AG20443 (cell line): ENCODE measurements at regions not wholly inside any gene's neighbourhood (a gene's known extent, or its start where the extent isn't known, plus 50 kb on each side); places are given as distances from the start of the nearest gene placed in this dataset.

ENCODE experiments used
- DNase-seq: peaks from one replicate; pipeline ENCODE4 v3.0.0; 2012; ENCODE audit warnings: low spot score, mixed read lengths

DNA sequence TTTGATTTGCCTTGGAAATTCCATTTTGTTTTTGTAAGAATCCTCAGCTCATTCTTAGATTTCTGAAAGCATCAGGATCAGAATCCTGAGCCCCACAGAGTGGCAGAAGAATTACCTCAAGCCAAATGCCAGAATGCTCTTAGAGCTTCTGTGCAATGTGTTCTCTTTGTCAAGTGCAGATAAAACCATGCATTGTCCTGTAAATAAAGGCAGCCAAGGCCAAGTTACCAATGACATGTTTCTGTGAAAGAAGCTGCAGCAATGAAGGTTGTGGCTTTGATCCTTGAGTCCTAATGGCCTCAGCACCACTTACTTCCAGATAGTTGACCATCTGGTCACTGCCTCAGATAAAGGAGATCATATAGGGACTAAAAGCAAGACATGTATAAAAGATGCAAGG, 343.3 kb upstream of the AKR1E2 start:
- DNase-seq: no peak

DNA sequence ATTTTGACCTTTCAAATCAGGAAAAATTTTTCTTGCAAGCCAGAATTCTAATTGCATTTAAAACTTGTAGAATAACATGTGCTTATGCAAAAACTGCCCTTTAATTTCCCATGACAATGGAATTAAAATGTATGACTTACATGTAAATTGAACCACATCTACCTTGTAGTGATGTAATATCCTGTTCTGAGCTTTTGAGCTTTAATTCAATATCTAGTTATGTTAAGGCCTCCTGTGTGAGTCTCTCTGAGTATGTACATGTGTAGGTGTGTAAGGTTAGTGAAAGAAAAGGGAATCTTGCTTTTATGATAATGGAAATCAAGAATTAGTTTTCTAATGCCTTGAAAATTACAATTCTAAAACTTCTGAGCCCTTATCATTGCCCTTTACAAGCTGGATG, 344.8 kb upstream of the AKR1E2 start:
- no peak for DNase-seq

DNA sequence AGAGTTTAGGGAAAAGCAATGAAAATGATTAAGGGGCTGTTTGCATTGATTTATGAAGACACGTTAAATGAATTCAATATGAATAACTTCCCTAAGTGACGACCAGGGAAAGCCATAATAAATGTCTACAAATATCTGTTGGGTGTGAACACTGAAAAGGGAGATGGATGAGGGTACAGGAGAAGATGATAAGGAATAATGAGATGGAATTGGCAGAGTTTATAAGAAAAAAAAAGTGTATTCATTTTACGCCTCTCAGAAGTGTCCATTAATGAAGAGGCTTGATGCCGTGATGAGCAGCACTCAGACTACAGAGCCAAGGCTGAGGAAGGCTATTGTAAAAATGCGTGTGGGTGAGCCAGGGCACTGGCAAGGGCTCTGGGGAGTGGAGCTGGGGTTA, 346.7 kb upstream of the AKR1E2 start:
- no peak for DNase-seq

DNA sequence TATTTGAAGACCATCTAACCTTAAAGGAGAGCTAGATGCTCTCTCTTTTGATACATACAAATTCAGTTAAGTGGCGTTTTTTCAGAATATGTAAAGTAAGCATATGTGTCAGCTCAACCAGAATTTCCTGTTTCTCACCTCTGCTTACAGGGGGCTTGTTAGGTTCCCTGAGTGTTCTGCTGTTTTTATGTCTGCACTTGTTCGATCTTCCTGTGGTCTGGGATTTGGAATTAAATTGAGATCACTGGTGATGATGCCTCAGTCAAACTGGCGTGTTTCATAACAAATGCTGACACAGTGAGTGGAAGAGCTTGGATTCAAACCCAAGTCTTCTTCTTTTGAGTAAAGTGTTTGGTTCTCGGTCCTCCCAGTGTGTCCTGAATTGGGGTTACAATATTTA, 348.3 kb upstream of the AKR1E2 start:
- DNase-seq: no peak

DNA sequence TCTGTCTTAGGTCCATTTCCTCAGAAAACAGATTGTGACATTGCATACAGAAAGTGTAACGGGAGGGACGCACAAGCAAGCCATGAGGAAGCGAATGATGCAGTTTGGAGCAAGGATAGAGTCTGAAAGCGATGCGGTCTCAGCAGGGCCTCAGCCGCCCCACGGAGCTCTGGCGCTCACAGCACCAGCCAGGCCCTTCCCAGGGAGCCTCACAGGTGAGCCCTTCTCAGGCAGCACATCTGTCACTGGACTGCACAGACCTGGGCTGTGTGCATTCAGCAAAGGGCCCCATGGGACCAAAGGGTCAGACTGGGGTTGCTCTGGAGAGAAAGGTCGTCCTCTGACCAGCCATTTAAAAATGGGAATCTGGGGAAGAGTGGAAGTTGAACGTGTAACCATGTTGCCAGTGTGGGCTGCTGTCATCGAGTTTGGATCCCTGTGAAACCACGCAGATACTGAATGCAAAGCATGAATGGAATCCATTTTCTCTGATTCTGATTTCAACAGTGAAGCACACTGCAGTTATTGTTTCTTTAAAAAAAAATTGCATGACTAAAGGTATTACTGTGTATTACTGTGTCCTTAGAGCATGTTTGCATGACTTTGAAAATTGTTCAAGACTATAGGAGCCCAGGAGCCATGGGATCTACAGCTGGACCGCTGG, 350.0 kb upstream of the AKR1E2 start:
- DNase-seq: no peak

DNA sequence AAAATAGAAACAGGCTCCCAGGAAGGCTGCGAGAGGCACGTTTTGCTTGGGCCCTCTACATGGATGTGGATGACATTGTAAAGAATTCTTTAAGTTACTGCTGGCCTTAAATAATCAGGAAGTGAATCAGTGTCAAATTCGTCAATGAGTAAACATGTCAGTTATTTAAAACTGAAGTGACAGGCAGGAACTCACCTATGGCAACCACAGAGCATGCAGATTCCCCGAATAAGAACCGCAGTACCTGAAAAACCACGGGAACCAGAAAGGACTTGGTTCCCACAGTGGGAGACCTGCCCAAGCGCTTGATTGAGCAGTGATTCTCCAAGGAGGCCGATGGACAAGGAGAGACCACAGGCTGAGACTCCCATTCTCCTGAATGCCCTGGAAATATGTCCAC, 351.2 kb upstream of the AKR1E2 start:
- DNase-seq: no peak

DNA sequence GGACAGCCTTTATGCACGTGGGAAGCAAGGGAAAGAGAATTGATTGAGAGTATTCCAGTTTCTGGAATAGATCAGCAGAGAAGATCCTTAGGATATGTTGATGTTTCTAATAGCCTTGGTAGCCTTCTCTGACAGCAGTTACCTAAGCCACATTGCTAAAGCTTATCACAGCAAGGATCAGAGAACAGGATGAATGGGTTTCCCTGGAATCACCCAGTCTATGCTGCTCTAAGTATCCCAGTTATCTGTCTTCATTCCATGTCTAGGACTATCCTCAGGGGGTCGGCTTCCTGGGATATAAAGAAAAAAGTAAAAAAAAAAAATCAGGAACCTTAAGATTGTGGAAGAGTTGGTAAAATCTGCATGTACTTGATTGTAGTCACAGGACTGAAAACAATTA, 352.0 kb upstream of the AKR1E2 start:
- no peak for DNase-seq

DNA sequence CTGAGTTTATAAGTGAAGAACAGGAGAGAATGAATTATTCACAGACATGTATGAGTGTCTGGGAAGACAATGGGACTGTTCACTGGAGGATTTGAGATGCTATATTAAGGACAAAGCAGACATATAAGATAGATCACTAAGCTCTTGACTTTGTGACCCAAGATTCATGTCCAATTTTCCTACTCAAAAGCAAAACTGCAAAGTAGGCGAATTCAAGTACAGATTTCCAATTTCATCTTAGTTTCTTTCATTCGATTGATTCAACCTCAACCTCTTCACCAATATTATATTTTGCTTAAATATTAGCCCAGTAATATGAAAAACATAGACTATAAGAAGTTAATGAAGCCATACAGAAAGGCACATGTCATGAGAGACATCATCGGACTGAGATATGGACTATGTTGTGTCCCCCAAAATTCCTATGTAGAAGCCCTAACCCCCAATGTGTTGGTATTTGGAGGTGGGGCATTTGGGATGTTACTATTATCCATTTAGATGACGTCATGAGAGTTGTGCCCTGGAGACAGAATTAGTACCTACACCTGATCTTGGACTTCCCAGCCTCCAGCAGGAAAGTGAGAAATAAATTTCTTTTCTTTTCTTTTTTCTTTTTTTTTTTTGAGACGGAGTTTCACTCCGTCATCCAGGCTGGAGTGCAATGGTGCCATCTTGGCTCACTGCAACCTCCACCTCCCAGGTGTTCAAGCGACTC, 353.7 kb upstream of the AKR1E2 start:
- no peak for DNase-seq

DNA sequence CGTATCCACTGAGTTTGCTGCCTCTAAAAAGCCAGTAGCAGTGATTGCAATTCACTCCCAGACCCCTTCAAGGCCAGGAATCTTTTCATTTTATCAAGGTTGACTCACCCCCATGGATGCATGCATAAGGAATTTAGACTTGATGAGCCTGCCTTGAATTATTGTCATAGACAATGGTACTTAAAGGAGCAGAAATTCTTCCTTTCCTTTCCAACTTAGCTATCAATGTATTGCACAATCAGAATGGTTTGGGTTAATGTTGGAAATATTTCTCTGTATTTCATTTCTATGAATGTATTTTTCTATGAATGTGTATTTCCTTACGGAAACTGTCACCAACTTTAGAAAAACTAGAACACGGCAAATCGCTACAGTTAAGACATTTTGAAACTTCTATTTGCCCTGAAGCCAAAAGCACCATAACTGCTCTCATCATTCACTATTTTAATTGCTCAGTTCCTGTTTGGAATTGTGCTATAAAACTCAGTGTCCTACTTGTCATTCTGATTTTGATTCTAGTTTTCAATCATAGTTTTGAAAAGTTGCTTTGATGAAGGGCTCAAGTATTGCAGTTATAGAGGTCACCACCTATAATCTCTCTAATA, 355.7 kb upstream of the AKR1E2 start:
- peak; percentile 69 for DNase-seq

DNA sequence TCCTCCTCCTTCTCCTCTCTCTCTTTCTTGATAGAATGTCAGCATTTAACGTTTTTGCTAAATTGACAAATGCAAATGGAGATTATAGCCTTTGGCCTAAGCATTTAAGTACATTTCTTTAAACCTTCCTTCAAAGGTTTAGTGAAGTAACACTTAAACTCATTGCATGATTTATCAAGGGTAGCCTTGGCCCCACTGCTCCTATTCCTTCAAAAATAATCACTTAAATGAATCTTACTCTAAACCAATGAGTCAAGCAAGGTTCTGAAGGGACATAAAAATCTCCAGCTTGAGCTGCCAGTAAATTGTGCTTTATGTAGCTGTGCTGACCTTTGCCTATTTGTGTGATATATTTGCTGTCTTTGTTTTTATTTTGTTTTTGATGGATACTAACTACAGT, 358.5 kb upstream of the AKR1E2 start:
- no peak for DNase-seq

DNA sequence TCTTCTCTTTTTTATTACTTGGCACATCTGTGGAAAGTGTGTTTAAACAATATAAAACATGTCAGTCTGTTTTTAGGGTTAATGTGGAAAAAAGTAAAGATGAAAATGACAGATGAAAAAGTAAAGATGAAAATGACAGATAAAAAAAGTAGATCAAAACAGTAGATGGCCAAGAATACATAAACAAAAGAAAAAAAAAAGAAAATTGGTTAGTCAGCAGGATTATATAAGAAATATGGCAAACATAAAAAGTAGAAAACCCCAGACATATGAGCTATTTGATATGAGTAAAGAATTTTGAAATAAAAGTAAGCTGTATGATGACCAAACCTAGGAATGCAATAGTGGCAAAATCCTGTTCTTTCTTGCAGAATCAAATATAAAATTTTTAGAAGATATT, 365.7 kb upstream of the AKR1E2 start:
- DNase-seq: no peak

DNA sequence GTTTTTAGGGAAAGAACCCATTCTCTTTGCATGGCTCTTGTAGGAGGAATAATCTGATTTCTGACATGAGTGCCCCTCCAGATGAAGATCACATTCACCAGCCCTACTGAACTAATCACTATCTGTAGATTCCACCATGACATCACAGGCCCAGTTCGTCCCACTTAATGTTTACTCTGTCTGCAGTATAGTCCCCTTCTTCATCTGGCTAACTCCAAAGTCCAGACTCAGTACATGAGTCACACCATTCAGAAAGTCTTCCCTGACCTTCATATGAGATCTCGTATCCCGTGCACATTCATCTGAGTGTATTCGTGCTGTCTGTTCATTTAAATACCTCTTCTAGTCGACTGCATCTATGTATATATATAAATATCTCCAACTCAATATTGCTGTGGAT, 366.5 kb upstream of the AKR1E2 start:
- no peak for DNase-seq

DNA sequence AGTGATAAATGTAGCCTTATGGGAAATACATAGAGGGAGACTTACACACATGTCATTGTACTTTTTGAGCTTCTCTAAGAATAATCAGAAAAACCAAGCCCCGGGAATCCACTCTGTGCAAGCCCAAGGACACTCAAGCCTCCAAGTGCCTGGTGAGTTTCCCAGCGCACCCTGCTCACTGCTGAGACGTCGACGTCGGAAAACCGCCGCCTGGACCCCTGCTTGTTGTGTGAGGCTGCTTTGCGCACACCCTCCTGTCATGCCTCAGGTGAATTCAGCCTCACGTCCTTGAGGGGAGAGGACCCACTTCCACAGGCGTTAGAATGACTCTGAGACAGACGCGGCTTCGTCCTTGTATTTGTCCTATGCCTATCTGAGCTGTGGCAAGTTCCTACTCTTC, 368.4 kb upstream of the AKR1E2 start:
- no peak for DNase-seq

DNA sequence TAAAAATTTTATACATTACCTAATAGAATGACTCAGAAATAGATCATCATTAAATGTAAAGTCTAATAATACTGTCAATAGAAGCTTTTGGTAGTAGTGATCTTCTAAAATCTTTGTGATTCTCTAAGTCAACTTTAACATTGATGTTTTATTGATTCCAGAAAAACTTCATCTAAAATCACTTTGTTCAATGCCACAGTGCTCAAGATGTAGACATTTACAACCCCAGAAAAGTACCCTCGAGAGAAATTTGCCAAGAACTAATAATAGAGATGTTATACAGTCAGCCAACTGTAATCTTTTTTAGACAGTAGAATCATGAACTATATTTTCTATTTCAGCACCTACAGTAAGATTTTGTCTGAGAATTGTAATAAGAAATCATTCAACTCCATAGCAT, 369.2 kb upstream of the AKR1E2 start:
- DNase-seq: no peak

DNA sequence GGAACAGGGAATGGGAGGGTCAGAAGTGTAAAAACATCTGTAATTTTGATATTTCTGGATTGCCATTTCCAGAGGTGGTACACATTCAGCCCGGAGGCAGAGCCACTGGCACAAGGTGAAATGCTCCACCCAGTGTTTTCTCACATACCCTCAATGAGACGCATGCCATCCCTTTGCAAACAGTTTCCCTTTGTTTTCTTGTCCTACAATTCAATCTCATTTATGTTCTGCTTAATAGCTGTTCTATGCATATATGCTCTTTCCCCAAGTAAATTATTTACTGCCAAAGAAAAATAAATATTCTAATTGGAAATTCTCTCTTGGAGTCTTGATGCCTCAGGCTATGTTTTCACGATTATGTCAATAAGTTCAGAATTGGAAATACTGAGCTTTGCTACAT, 369.7 kb upstream of the AKR1E2 start:
- DNase-seq: no peak

DNA sequence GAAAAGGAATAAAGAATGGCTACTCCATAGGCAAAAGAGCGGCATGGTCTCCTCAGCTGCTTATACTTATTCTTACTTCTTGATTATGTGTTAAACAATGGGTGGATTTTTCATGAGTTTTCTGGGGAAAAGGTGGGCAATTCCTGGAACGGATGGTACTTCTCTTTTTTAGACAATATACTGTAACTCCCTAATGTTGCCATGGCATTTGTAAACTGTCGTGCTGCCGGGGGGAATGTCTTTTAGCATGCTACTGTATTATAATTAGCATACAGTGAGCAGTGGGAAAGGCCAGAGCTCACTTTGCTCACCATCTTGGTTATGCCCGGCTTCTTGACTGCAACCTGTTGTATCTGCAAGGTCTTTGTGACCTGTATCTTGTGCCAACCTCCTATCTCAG, 372.1 kb upstream of the AKR1E2 start:
- no peak for DNase-seq

DNA sequence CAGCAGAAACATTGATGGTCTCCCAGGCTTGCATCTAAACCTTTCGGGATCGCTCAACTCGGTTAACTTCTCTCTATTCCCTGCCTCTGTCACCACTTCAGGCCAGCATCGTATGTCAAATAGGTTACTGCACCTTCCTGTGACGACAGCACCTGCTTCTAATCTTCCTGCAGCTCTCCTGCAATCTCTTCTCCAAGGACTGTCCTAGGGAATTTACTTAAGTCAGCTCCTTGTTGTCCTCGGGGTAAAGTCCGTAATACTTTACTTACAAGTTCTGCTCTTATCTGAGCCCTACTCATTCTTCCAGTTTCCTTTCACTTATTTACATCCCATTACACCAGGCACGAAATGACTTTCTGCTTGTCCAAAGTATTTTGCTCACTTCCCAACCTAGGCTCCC, 372.7 kb upstream of the AKR1E2 start:
- DNase-seq: no peak

DNA sequence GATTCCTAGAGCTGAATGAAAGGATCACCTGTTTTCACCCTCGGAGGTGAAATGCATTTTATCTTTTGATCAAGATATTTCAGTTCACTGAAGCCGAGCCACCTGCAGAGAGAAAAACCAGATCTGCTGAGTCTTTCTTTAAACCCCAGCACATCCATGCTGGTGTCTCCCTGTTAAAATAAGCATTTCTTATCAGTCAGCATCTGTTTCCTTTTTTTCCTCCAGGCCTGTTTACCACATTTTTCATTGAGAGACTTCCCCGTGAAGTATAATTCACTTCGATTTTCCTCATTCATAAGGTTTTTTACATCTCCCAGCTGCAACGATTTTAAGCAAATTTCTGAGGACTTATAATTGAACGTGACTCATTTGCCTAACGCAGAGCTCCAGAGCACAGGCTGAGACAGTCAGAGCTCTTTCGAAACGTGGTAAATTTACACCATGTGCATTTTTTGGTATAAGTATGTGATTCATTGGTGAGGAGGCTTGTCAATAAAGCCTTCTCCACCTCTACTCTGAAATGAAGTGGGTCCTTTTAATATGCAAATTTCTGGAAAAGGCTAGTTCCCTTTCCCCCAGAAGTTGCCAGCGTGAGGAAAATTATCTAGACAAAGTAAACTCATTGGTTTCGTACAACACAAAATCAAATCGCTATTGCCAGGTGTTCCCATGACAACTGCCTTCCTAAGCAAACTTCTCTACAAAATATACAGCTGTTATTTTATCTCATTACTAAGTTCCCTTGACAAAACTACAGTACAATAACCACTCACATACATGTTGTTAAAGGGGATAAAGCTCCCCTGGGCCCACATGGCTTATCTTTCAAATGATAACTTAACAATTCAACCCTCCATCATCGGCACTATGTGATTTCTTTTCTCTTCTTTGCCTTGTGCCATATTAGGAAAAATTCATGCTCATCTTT, 374.8 kb upstream of the AKR1E2 start:
- DNase-seq: peak; percentile 83

DNA sequence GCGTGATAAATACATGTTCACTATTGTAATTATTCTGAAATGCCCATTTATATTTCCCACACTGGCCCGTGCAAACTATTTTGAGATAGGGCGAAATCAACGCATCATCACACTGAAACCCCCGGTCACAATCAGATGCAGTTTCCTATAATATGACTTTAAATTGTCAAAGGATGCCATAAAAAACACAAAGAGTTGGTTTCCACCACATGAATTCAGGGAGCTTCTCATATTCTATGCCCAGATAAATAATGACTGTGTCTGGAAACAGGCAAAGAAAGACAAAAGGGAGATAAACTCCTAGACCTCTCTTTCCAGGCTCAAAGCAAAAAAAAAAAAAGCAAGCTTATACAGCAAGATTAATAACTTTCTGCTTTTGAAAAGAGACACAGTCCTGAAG, 375.8 kb upstream of the AKR1E2 start:
- DNase-seq: no peak

DNA sequence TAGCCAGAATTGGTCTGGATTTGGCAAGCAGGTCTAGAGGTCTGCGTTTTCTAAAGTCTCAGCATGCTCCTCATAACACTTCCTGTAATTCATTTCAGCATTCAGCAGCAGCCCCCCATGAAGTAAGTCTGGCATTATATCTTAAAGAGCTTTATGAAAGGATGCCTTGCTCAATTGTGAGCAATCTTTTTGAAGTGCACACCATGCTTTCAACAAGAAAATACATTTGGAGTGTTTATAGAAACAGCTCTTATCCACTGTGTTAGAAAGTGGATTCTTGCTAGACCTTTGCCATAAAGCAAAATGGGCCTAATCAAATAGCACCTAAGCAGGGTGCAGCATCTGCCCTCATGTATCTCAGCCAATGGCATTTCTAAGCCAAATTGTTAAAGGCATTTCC, 378.0 kb upstream of the AKR1E2 start:
- no peak for DNase-seq

DNA sequence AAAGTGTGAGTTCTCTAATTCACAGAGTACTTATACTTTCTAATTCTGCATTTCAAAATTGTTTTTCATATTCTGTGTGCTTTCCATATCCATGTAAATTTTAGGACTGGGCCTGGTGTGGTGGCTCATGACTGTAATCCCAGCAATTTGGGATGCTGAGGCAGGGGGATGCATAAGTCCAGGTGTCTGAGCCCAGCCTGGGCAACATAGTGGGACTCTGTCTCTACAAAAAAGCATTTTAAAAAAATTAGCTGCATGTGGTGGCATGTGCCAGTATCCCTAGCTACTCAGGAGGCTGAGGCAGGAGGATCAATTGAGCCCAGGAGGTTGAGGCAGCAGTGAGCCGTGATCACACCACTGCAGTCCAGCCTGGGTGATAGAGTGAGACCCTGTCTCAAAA, 382.6 kb upstream of the AKR1E2 start:
- DNase-seq: no peak

DNA sequence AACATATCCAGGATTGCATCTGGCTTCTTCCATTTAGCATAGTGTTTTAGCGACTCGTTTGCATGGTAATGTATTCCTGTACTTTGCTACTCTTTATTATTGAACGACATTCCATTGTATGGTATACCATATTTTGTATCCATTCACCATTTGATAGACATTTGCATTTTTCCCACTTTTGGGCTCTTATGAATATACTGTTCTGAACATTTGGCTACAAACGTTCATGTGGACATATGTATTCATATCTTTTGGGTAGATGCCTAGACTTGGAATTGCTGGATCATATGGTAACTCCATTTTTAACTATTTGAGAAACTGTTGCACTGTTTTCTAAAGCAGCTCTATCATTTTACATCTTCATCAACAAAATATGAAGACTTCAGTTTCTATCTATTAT, 383.7 kb upstream of the AKR1E2 start:
- no peak for DNase-seq

DNA sequence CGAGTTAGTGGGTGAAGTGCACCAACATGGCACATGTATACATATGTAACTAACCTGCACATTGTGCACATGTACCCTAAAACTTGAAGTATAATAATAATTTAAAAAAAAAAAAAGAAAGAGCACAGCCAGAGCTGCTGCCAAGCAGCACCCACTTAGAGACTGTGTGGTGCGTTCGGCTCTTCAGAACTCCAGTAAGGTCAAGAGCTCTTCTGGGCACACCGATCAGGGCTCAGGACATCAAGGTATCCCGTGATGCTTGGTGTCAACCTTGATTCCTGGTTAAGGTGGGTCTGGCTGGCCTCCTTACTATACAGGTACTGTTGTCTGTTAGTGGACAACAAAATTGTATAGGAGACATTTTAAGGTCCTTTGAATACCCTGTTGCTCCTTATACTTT, 385.7 kb upstream of the AKR1E2 start:
- DNase-seq: no peak
